ENCODE measurements at regions not wholly inside any gene's neighbourhood (a gene's known extent, or its start where the extent isn't known, plus 50 kb on each side); places are given as distances from the start of the nearest gene placed in this dataset.

GRCh38 chr5:148915224-148915817 lies 88.9 kb downstream of the ADRB2 start:
- intact Hi-C loops (cut with micrococcal nuclease): no loop called here
- no peak overlapping the region for H3K27ac Mint-ChIP-seq
- Histone ChIP-seq H3K36me3 (ENCODE audit: control insufficient read depth, insufficient read depth, low read length) (no peaks in the 10 kb centered on the region), H3K9me3 (ENCODE audit: control insufficient read depth, insufficient read depth, low read length) (no peaks in the 10 kb centered on the region), H3K4me1 (ENCODE audit: control insufficient read depth, insufficient read depth, low read length) (peaks cover 15% of the 10 kb centered on the region), H3K4me3 (ENCODE audit: low read length) (no peak overlapping the region), H3K27me3 (ENCODE audit: control insufficient read depth, insufficient read depth, low read length) (no peaks in the 10 kb centered on the region), H3K27ac (ENCODE audit: low read length) (no peak overlapping the region)
- no peaks in the 10 kb centered on the region for H3K9me3 Mint-ChIP-seq
- WGBS (ENCODE audit: insufficient coverage): 70% methylated on average over 7 of the region's 7 CpGs
- H3K4me1 Mint-ChIP-seq: peaks cover 17 to 38% of the 10 kb centered on the region in 2 donors
- H3K27me3 Mint-ChIP-seq (ENCODE audit: low read depth in 2 of 2): peaks cover 0 to 4% of the 10 kb centered on the region in 2 donors
- H3K36me3 Mint-ChIP-seq: no peaks in the 10 kb centered on the region
- no peak for TF ChIP-seq CTCF (IDR thresholded peaks at IDR 0.05)
- no peak for DNase-seq
- no peak overlapping the region for H3K4me3 Mint-ChIP-seq
- no peak for ATAC-seq

GRCh38 chr5:148920646-148921288 lies 94.4 kb downstream of the ADRB2 start:
- H3K4me3 Mint-ChIP-seq: no peak overlapping the region
- no peak overlapping the region for H3K27ac Mint-ChIP-seq
- 86% methylated on average over 2 of the region's 2 CpGs for WGBS (ENCODE audit: insufficient coverage)
- H3K4me1 Mint-ChIP-seq: peaks cover 5 to 24% of the 10 kb centered on the region in 2 donors
- TF ChIP-seq CTCF (IDR thresholded peaks at IDR 0.05): no peak
- no peaks in the 10 kb centered on the region for H3K9me3 Mint-ChIP-seq
- no peaks in the 10 kb centered on the region for H3K9me3 ChIP-seq (ENCODE audit: control insufficient read depth, insufficient read depth, low read length)
- intact Hi-C loops (cut with micrococcal nuclease): no loop called here
- no peaks in the 10 kb centered on the region for H3K27me3 ChIP-seq (ENCODE audit: control insufficient read depth, insufficient read depth, low read length)
- H3K27ac ChIP-seq (ENCODE audit: low read length): no peak overlapping the region
- no peak for DNase-seq
- H3K4me1 ChIP-seq (ENCODE audit: control insufficient read depth, insufficient read depth, low read length): no peaks in the 10 kb centered on the region
- no peak overlapping the region for H3K4me3 ChIP-seq (ENCODE audit: low read length)
- H3K36me3 Mint-ChIP-seq: no peaks in the 10 kb centered on the region
- no peaks in the 10 kb centered on the region for H3K36me3 ChIP-seq (ENCODE audit: control insufficient read depth, insufficient read depth, low read length)
- ATAC-seq: no peak
- peaks cover 0 to 7% of the 10 kb centered on the region in 2 donors for H3K27me3 Mint-ChIP-seq (ENCODE audit: low read depth in 2 of 2)

GRCh38 chr5:148921350-148921749 lies 94.9 kb downstream of the ADRB2 start:
- no peaks in the 10 kb centered on the region for H3K36me3 Mint-ChIP-seq
- H3K36me3 ChIP-seq (ENCODE audit: control insufficient read depth, insufficient read depth, low read length): no peaks in the 10 kb centered on the region
- intact Hi-C loops (cut with micrococcal nuclease): no loop called here
- TF ChIP-seq CTCF (IDR thresholded peaks at IDR 0.05): no peak
- WGBS (ENCODE audit: insufficient coverage): 100% methylated on average over 1 of the region's 1 CpG
- H3K9me3 ChIP-seq (ENCODE audit: control insufficient read depth, insufficient read depth, low read length): no peaks in the 10 kb centered on the region
- no peaks in the 10 kb centered on the region for H3K4me1 ChIP-seq (ENCODE audit: control insufficient read depth, insufficient read depth, low read length)
- no peak overlapping the region for H3K4me3 ChIP-seq (ENCODE audit: low read length)
- H3K9me3 Mint-ChIP-seq: no peaks in the 10 kb centered on the region
- H3K27me3 ChIP-seq (ENCODE audit: control insufficient read depth, insufficient read depth, low read length): no peaks in the 10 kb centered on the region
- H3K27me3 Mint-ChIP-seq (ENCODE audit: low read depth in 2 of 2): peaks cover 0 to 7% of the 10 kb centered on the region in 2 donors
- H3K27ac Mint-ChIP-seq: no peak overlapping the region
- no peak for ATAC-seq
- H3K4me3 Mint-ChIP-seq: no peak overlapping the region
- DNase-seq: no peak
- H3K27ac ChIP-seq (ENCODE audit: low read length): no peak overlapping the region
- H3K4me1 Mint-ChIP-seq: peaks cover 5 to 26% of the 10 kb centered on the region in 2 donors

- no peaks in the 10 kb centered on the region for H3K4me1 ChIP-seq (ENCODE audit: control insufficient read depth, insufficient read depth, low read length)
- Mint-ChIP-seq H3K4me3 (no peak overlapping the region), H3K9me3 (no peaks in the 10 kb centered on the region), H3K36me3 (peaks cover 6% of the 10 kb centered on the region), H3K4me1 (peaks cover 11 to 33% of the 10 kb centered on the region in 2 donors), H3K27ac (no peak overlapping the region), H3K27me3 (ENCODE audit: low read depth in 2 of 2) (peaks cover 0 to 4% of the 10 kb centered on the region in 2 donors)
- H3K27me3 ChIP-seq (ENCODE audit: control insufficient read depth, insufficient read depth, low read length): no peaks in the 10 kb centered on the region
- H3K27ac ChIP-seq (ENCODE audit: low read length): no peak overlapping the region
- no peak for TF ChIP-seq CTCF (IDR thresholded peaks at IDR 0.05)
- no peak overlapping the region for H3K4me3 ChIP-seq (ENCODE audit: low read length)
- DNase-seq (no peak), ATAC-seq (no peak)
- intact Hi-C loops (cut with micrococcal nuclease): no loop called here
- H3K36me3 ChIP-seq (ENCODE audit: control insufficient read depth, insufficient read depth, low read length): no peaks in the 10 kb centered on the region
- no peaks in the 10 kb centered on the region for H3K9me3 ChIP-seq (ENCODE audit: control insufficient read depth, insufficient read depth, low read length)
- 67% methylated on average over 1 of the region's 1 CpG for WGBS (ENCODE audit: insufficient coverage)
Observed at GRCh38 chr5:148922606-148923005, 96.2 kb downstream of the ADRB2 start.
